Nephron (organoid): ENCODE measurements at regions not wholly inside any gene's neighbourhood (a gene's known extent, or its start where the extent isn't known, plus 50 kb on each side); places are given as distances from the start of the nearest gene placed in this dataset.
"Not testable (repeated sequence)": the region's sequence is repeated elsewhere in the genome, so short reads cannot be mapped to it uniquely, and the experiment has no call there.

Experiments used
- H3K27ac Mint-ChIP-seq, 3 experiments: 2 replicates each; pipeline ENCODE4 v1.8.0; 2020; ENCODE audit warnings: mixed read lengths in 3 of 3, mild to moderate bottlenecking in 2 of 3, moderate library complexity in 1 of 3
- H3K27me3 Mint-ChIP-seq: 2 replicates; pipeline ENCODE4 v1.8.0; 2021; ENCODE audit warnings: low read depth, mild to moderate bottlenecking, moderate library complexity, mixed read lengths
- H3K36me3 Mint-ChIP-seq: 2 replicates; pipeline ENCODE4 v1.8.0; 2020; ENCODE audit warnings: low read depth, mixed read lengths
- H3K4me1 Mint-ChIP-seq: 2 replicates; pipeline ENCODE4 v1.8.0; 2020; ENCODE audit warnings: mixed read lengths
- H3K4me3 Mint-ChIP-seq, 3 experiments: 2 replicates each; pipeline ENCODE4 v1.8.0; 2020; ENCODE audit warnings: mild to moderate bottlenecking in 3 of 3, mixed read lengths in 3 of 3, moderate library complexity in 2 of 3
- H3K9me3 Mint-ChIP-seq: 2 replicates; pipeline ENCODE4 v1.8.0; 2020; ENCODE audit warnings: mixed read lengths
- TF ChIP-seq, protein P1 (sequence below), 3 experiments: fragments of 200-600 bp; sonication (generic); IDR thresholded peaks; one replicate each; pipeline ENCODE4 v1.5.0; 2021; ENCODE audit warnings: antibody characterized with exemption in 3 of 3; ENCODE audit not compliant: unreplicated experiment in 3 of 3

DNA sequence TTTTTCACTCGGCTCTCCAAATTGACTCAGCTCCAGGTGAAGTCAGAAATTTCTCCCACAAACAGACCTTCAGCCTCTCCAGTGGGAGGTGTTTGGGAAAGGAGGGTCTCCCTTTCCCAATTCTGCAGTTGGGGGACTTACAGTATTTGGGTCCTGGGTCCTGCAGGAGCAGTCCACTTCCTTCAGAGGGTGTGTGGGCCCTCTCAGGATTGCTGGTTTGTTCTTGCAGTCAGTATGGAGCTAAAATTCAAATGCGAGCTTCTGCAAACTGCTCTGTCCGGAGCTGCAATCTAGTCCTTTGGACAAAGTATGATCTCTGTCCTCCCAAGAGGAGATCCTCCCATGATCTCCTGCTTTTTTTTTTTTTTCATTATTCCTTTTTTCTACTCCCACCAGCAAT is 87.9 kb upstream of the MSTN start:
- Mint-ChIP-seq H3K36me3 (no peaks in the 10 kb centered on the region), H3K27me3 (no peaks in the 10 kb centered on the region), H3K4me3 (no peak overlapping the region), H3K27ac (no peak overlapping the region), H3K4me1 (no peaks in the 10 kb centered on the region), H3K9me3 (peaks cover 28% of the 10 kb centered on the region)
- TF ChIP-seq, protein P1, sequence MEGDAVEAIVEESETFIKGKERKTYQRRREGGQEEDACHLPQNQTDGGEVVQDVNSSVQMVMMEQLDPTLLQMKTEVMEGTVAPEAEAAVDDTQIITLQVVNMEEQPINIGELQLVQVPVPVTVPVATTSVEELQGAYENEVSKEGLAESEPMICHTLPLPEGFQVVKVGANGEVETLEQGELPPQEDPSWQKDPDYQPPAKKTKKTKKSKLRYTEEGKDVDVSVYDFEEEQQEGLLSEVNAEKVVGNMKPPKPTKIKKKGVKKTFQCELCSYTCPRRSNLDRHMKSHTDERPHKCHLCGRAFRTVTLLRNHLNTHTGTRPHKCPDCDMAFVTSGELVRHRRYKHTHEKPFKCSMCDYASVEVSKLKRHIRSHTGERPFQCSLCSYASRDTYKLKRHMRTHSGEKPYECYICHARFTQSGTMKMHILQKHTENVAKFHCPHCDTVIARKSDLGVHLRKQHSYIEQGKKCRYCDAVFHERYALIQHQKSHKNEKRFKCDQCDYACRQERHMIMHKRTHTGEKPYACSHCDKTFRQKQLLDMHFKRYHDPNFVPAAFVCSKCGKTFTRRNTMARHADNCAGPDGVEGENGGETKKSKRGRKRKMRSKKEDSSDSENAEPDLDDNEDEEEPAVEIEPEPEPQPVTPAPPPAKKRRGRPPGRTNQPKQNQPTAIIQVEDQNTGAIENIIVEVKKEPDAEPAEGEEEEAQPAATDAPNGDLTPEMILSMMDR (IDR thresholded peaks at IDR 0.05; ENCODE audit: unreplicated experiment in 3 of 3): no peak

DNA sequence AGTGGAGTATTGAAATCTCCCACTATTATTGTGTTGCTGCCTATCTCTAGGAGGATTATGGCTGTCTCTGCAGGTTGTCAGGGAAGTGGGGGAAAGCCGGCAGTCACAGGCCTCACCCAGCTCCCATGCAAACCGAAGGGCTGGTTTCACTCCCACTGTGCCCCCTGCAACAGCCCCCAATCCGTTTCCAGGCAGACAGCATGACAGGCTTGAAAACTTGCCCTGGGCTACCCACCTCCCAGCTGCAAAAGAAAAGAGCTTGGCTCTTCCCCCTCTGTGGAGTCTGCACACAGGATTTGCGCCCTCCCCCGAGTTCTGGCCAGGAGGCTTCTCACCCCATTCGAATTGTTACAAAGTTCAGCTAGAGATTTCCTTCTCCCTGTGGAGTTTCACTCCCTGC is 87.4 kb upstream of the MSTN start:
- Mint-ChIP-seq H3K9me3 (peaks cover 28% of the 10 kb centered on the region), H3K27ac (no peak overlapping the region), H3K4me1 (no peaks in the 10 kb centered on the region), H3K4me3 (no peak overlapping the region), H3K27me3 (no peaks in the 10 kb centered on the region), H3K36me3 (no peaks in the 10 kb centered on the region)
- TF ChIP-seq, protein P1 (IDR thresholded peaks at IDR 0.05; ENCODE audit: unreplicated experiment in 3 of 3): no peak

DNA sequence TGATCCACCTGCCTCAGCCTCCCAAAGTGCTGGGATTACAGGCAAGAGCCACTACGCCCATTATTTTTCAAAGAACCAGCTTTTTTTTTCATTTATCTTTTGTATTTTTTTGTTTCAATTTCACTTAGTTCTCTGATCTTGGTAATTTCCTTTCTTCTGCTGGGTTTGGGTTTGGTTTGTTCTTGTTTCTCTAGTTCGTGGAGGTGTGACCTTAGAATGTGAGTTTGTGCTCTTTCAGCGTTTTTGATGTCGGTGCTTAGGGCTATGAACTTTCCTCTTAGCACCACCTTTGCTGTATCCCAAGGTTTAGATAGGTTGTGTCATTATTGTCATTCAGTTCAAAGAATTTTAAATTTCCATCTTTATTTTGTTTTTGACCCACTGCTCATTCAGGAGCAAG is 86.7 kb upstream of the MSTN start:
- TF ChIP-seq, protein P1 (IDR thresholded peaks at IDR 0.05; ENCODE audit: unreplicated experiment in 3 of 3): no peak
- Mint-ChIP-seq H3K27me3 (no peaks in the 10 kb centered on the region), H3K9me3 (peaks cover 30% of the 10 kb centered on the region), H3K4me1 (no peaks in the 10 kb centered on the region), H3K27ac (no peak overlapping the region), H3K4me3 (no peak overlapping the region), H3K36me3 (no peaks in the 10 kb centered on the region)

DNA sequence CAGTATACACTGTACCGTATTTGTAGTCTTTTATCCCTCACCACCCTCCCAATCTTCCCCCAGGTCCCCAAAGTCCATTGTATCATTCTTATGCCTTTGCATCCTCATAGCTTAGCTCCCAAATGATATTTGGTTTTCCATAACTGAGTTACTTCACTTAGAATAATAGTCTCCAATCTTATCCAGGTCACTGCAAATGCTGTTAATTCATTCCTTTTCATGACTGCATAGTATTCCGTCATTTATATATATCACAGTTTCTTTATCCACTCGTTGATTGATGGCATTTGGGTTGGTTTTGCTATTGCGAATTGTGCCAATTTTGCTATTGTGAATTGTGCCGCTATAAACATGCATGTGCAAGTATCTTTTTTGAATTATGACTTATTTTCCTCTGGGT is 83.6 kb upstream of the MSTN start:
- H3K4me1 Mint-ChIP-seq, H3K4me3 Mint-ChIP-seq: not testable (repeated sequence)

DNA sequence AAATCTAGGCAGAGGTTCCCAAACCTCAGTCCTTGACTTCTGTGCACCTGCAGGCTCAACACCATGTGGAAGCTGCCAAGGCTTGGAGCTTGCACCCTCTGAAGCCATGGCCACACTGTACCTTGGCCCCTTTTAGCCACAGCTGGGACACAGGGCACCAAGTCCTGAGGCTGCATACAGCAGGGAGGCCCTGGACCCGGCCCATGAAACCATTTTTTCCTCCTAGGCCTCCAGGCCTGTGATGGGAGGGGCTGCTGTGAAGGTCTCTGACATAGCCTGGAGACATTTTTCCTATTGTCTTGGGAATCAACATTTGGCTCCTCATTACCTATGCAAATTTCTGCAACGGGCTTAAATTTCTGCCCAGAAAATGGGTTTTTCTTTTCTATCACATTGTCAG is 77.9 kb upstream of the MSTN start:
- H3K27ac Mint-ChIP-seq, H3K4me3 Mint-ChIP-seq, H3K27me3 Mint-ChIP-seq, H3K4me1 Mint-ChIP-seq: not testable (repeated sequence)
- peaks cover 43% of the 10 kb centered on the region for H3K9me3 Mint-ChIP-seq
- H3K36me3 Mint-ChIP-seq: peaks cover 32% of the 10 kb centered on the region

More for the DNA sequence above, 83.6 kb upstream of the MSTN start:
- not testable (repeated sequence) for H3K27ac Mint-ChIP-seq, H3K27me3 Mint-ChIP-seq
- peaks cover 48% of the 10 kb centered on the region for H3K9me3 Mint-ChIP-seq
- H3K36me3 Mint-ChIP-seq: peaks cover 12% of the 10 kb centered on the region

DNA sequence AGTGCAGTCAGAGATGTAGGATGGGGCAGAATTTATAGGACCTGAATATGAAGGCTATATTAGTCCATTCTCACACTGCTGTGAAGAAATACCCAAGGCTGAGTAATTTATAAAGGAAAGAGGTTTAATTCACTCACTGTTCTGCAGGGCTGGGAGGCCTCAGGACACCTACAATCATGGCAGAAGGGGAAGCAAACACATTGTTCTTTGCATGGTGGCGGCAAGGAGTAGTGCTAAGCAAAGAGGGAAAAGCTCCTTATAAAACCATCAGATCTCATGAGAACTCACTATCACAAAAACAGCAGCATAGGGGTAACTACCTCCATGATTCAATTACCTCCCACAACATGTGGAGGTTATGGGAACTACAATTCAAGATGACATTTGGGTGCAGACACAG is 76.8 kb upstream of the MSTN start:
- TF ChIP-seq, protein P1 (IDR thresholded peaks at IDR 0.05; ENCODE audit: unreplicated experiment in 3 of 3): no peak
- no peaks in the 10 kb centered on the region for H3K27me3 Mint-ChIP-seq
- peaks cover 6% of the 10 kb centered on the region for H3K4me1 Mint-ChIP-seq
- H3K27ac Mint-ChIP-seq: no peak overlapping the region
- H3K36me3 Mint-ChIP-seq: peaks cover 35% of the 10 kb centered on the region
- H3K9me3 Mint-ChIP-seq: peaks cover 42% of the 10 kb centered on the region
- H3K4me3 Mint-ChIP-seq: no peak overlapping the region

DNA sequence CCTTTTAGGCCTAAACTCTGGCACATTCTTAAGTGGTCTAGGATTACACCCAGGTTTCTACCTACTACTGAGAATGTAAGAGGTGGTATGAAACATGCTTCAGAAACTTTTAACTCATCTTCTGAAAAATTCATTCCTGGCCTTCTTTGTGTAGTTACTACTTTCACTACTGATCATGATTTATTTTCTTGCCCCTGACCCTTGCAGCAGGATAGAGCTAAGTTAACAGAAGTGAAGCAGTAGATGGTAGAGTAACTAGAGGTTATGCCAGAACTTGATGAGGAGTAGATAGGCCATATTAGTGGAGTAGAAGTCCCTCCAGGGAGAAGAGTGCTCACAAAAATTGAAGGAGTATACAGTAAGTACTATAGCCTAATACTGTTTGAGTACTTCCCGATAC is 75.5 kb upstream of the MSTN start:
- Mint-ChIP-seq H3K27me3 (no peaks in the 10 kb centered on the region), H3K27ac (peak overlapping the region in 1 of 3 experiments; percentile 82), H3K4me1 (peaks cover 6% of the 10 kb centered on the region), H3K4me3 (no peak overlapping the region), H3K9me3 (peaks cover 43% of the 10 kb centered on the region), H3K36me3 (peaks cover 35% of the 10 kb centered on the region)
- TF ChIP-seq, protein P1 (IDR thresholded peaks at IDR 0.05; ENCODE audit: unreplicated experiment in 3 of 3): no peak
